ENCODE measurements at regions not wholly inside any gene's neighbourhood (a gene's known extent, or its start where the extent isn't known, plus 50 kb on each side); places are given as distances from the start of the nearest gene placed in this dataset.

DNA sequence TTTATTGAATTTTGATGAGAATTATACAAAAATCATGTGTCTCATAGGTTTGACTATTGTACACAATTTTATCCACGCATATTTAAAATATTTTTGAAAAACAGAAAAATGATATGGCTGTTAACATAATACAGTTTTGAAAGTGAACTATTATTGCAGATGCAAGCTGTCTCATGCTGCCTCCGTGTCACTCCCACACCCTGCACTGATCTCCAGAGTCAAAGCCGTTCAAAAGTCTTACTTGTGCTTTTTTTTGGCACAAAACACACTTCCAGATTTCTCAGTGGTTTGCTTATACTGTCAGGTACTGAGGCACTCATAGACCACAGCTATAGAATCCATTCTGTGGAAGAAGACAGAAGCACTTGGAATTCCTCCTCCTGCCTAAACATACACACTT lies 243.1 kb upstream of the ADARB2 start:
- TF ChIP-seq, protein P1, sequence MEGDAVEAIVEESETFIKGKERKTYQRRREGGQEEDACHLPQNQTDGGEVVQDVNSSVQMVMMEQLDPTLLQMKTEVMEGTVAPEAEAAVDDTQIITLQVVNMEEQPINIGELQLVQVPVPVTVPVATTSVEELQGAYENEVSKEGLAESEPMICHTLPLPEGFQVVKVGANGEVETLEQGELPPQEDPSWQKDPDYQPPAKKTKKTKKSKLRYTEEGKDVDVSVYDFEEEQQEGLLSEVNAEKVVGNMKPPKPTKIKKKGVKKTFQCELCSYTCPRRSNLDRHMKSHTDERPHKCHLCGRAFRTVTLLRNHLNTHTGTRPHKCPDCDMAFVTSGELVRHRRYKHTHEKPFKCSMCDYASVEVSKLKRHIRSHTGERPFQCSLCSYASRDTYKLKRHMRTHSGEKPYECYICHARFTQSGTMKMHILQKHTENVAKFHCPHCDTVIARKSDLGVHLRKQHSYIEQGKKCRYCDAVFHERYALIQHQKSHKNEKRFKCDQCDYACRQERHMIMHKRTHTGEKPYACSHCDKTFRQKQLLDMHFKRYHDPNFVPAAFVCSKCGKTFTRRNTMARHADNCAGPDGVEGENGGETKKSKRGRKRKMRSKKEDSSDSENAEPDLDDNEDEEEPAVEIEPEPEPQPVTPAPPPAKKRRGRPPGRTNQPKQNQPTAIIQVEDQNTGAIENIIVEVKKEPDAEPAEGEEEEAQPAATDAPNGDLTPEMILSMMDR (IDR thresholded peaks at IDR 0.05; ENCODE audit: borderline replicate concordance, extremely low read depth, low read length, poor library complexity, severe bottlenecking) = no peak
- TF ChIP-seq EZH2 (IDR thresholded peaks at IDR 0.05; ENCODE audit: borderline replicate concordance, low read depth, low read length, severe bottlenecking) = no peak

All from DND-41 (cell line).